GM12878 (cell line): ENCODE measurements at regions not wholly inside any gene's neighbourhood (a gene's known extent, or its start where the extent isn't known, plus 50 kb on each side); places are given as distances from the start of the nearest gene placed in this dataset.

Experiments used
- ATAC-seq: fragments of 200-7000 bp; cut with Tn5 transposase; 3 replicates; pipeline ENCODE4 v1.9.1; 2020; ENCODE audit warnings: mild to moderate bottlenecking, moderate library complexity
- BruUV-seq: library from RNA; stranded (reverse); fragments of 400-500 nt; replicated peaks from 2 replicates; lab custom pipeline; 2021; lab: Mats Ljungman, UMichigan
- CTCF ChIA-PET: fragments of 300-600 bp; sonication (Branson Sonifier 250); formaldehyde crosslinking; extraction: SDS; loops from one replicate; lab custom pipeline; 2021; ENCODE audit warnings: inconsistent platforms; lab: Yijun Ruan, JAX
- POLR2A ChIA-PET: fragments of 350-600 bp; formaldehyde crosslinking; extraction: SDS; loops from one replicate; lab custom pipeline; 2021; ENCODE audit warnings: inconsistent platforms; lab: Charles Lee
- RAD21 ChIA-PET: fragments of 300-600 bp; sonication (Branson Sonifier 250); formaldehyde crosslinking; loops from one replicate; lab custom pipeline; 2023; ENCODE audit warnings: antibody characterized with exemption; ENCODE audit not compliant: unreplicated experiment; lab: Charles Lee
- SMC1A ChIA-PET: fragments of 300-600 bp; sonication (Branson Sonifier 250); formaldehyde crosslinking; loops from one replicate; lab custom pipeline; 2023; ENCODE audit not compliant: unreplicated experiment, uncharacterized antibody; lab: Charles Lee
- DNase-seq: peaks from one replicate; pipeline ENCODE4 v3.0.0-alpha.2; 2011; ENCODE audit warnings: low read depth, low spot score
- FAIRE-seq: peaks from 3 replicates; lab custom pipeline; 2011; peaks lifted over from hg19 to GRCh38; lab: Jason Lieb, UNC
- H2AFZ ChIP-seq: 2 replicates; pipeline ENCODE4 v1.6.0; 2011; ENCODE audit warnings: low read depth, low read length, control low read depth; ENCODE audit not compliant: control insufficient read depth
- H3K27ac ChIP-seq: 2 replicates; pipeline ENCODE4 v1.5.1; 2011; ENCODE audit warnings: control low read depth; ENCODE audit not compliant: control insufficient read depth, insufficient read depth
- H3K27me3 ChIP-seq, 2 experiments: replicated peaks in 1 of 2; 2 replicates each; pipeline versions ENCODE4 v1.6.0 to v1.6.1; 2011; ENCODE audit warnings: low read length in 1 of 2; ENCODE audit not compliant: control insufficient read depth in 2 of 2, insufficient read depth in 2 of 2
- H3K36me3 ChIP-seq, 2 experiments: 2 replicates each; pipeline ENCODE4 v1.5.1; 2011; ENCODE audit warnings: low read length in 1 of 2; ENCODE audit not compliant: control insufficient read depth in 2 of 2, insufficient read depth in 2 of 2
- H3K4me1 ChIP-seq: 2 replicates; pipeline ENCODE4 v1.6.1; 2011; ENCODE audit warnings: mild to moderate bottlenecking, low read length, moderate library complexity, mixed read lengths; ENCODE audit not compliant: control insufficient read depth, insufficient read depth
- H3K4me2 ChIP-seq: 2 replicates; pipeline ENCODE4 v1.6.0; 2011; ENCODE audit warnings: control low read depth; ENCODE audit not compliant: control insufficient read depth, insufficient read depth
- H3K4me3 ChIP-seq: fragments of 200-600 bp; sonication (generic); 2 replicates; pipeline ENCODE4 v1.5.1; 2016
- H3K79me2 ChIP-seq: 2 replicates; pipeline ENCODE4 v1.6.0; 2011; ENCODE audit warnings: low read length; ENCODE audit not compliant: control insufficient read depth, insufficient read depth
- H3K9ac ChIP-seq: 2 replicates; pipeline ENCODE4 v1.8.0; 2011; ENCODE audit warnings: low read length, control low read depth, mixed read lengths; ENCODE audit not compliant: control insufficient read depth, insufficient read depth
- H3K9me3 ChIP-seq: replicated peaks from 3 replicates; pipeline ENCODE4 v1.5.1; 2011; ENCODE audit warnings: mild to moderate bottlenecking, low read length; ENCODE audit not compliant: control insufficient read depth, insufficient read depth
- H4K20me1 ChIP-seq: 2 replicates; pipeline ENCODE4 v1.6.0; 2011; ENCODE audit not compliant: control insufficient read depth, insufficient read depth
- ATF2 ChIP-seq: IDR thresholded peaks from 2 replicates; pipeline ENCODE4 v1.6.1; 2012; ENCODE audit warnings: low read length, inconsistent platforms
- MEF2A ChIP-seq: IDR thresholded peaks from 2 replicates; pipeline ENCODE4 v1.6.1; 2011; ENCODE audit warnings: low read depth, mild to moderate bottlenecking, low read length, moderate library complexity; ENCODE audit not compliant: insufficient read depth
- MEF2B ChIP-seq: fragments of 450-650 bp; IDR thresholded peaks from 2 replicates; pipeline ENCODE4 v1.6.1; 2018; ENCODE audit warnings: mild to moderate bottlenecking, moderate library complexity; ENCODE audit not compliant: partially characterized antibody, poor library complexity, severe bottlenecking
- MYB ChIP-seq: fragments of 150-350 bp; IDR thresholded peaks from 2 replicates; pipeline ENCODE4 v1.6.1; 2014; ENCODE audit warnings: mild to moderate bottlenecking, low read depth, low read length, borderline replicate concordance
- POLR2AphosphoS5 ChIP-seq: IDR thresholded peaks from 2 replicates; pipeline ENCODE4 v1.6.1; 2011; ENCODE audit warnings: mild to moderate bottlenecking, low read length, inconsistent platforms
- RCOR1 ChIP-seq: conservative IDR thresholded peaks from 2 replicates; pipeline ENCODE4 v1.6.1; 2012; ENCODE audit warnings: low read depth, low read length, improper control_type of control experiment
- SIN3A ChIP-seq: IDR thresholded peaks from 2 replicates; pipeline ENCODE4 v1.6.1; 2012; ENCODE audit warnings: low read depth, low read length, improper control_type of control experiment
- SREBF2 ChIP-seq: IDR thresholded peaks from 2 replicates; pipeline ENCODE4 v1.6.1; 2012; ENCODE audit warnings: mild to moderate bottlenecking, low read length
- STAT1 ChIP-seq: fragments of 450-650 bp; conservative IDR thresholded peaks from 2 replicates; pipeline ENCODE4 v1.6.1; 2014; ENCODE audit warnings: antibody characterized with exemption, mild to moderate bottlenecking
- STAT3 ChIP-seq: IDR thresholded peaks from 2 replicates; pipeline ENCODE4 v1.6.1; 2011; ENCODE audit warnings: low read depth, low read length, improper control_type of control experiment
- TCF3 ChIP-seq: IDR thresholded peaks from 2 replicates; pipeline ENCODE4 v1.6.1; 2012; ENCODE audit warnings: low read depth, mild to moderate bottlenecking, low read length, borderline replicate concordance; ENCODE audit not compliant: insufficient read depth
- YY1 ChIP-seq: IDR thresholded peaks from 2 replicates; pipeline ENCODE4 v1.6.1; 2011; ENCODE audit warnings: low read depth, mild to moderate bottlenecking, low read length
- ZNF687 ChIP-seq: fragments of 450-650 bp; IDR thresholded peaks from 2 replicates; pipeline ENCODE4 v1.6.1; 2017; ENCODE audit warnings: mild to moderate bottlenecking, moderate library complexity
- WGBS: methylation state at CpG from one replicate; pipeline ENCODE4 v1.1.6; 2016; ENCODE audit warnings: low lambda C conversion rate; ENCODE audit not compliant: insufficient replicate concordance, insufficient coverage; ENCODE audit errors: missing lambda C conversion rate; 5-methylcytosine and 5-hydroxymethylcytosine counted together
- in situ Hi-C: fragments of 300-500 bp; cut with MboI; formaldehyde crosslinking; loops from 9 replicates; pipeline ENCODE4 v1.14.3; 2018; ENCODE audit warnings: mixed read lengths
- intact Hi-C: fragments of 100-400 bp; cut with micrococcal nuclease; formaldehyde crosslinking; loops from one replicate; pipeline ENCODE4 v1.14.2; 2022; ENCODE audit not compliant: unreplicated experiment

GRCh38 chr5:144638787-144639186, 468.1 kb downstream of the KCTD16 start:
- Histone ChIP-seq H3K79me2 (no peaks in the 10 kb centered on the region), H3K27ac (no peak overlapping the region), H3K36me3 (no peaks in the 10 kb centered on the region), H3K9me3 (no peaks in the 10 kb centered on the region), H3K4me3 (no peak overlapping the region), H2AFZ (no peak overlapping the region), H3K4me2 (no peak overlapping the region), H3K4me1 (no peaks in the 10 kb centered on the region), H3K9ac (no peak overlapping the region), H3K27me3 (no peaks in the 10 kb centered on the region), H4K20me1 (no peaks in the 10 kb centered on the region)
- TF ChIP-seq TCF3 (no peak), MYB (no peak), ZNF687 (no peak), YY1 (no peak), SREBF2 (no peak), STAT3 (no peak), MEF2B (no peak), ATF2 (no peak), SIN3A (no peak), RCOR1 (no peak), MEF2A (no peak), POLR2AphosphoS5 (no peak), STAT1 (no peak)
- in situ Hi-C loops (no loop called here), intact Hi-C loops (no loop called here)
- ChIA-PET CTCF (no interaction called here), SMC1A (no interaction called here), RAD21 (no interaction called here), POLR2A (no interaction called here)
- WGBS, result 18% methylated on average over 2 of the region's 2 CpGs
- FAIRE-seq (no peak), DNase-seq (no peak), ATAC-seq (no peak)
- no TSS peak for BruUV-seq
